ENCODE measurements at regions not wholly inside any gene's neighbourhood (a gene's known extent, or its start where the extent isn't known, plus 50 kb on each side); places are given as distances from the start of the nearest gene placed in this dataset.

- H3K27ac ChIP-seq: no peak overlapping the region
- DNase-seq (ENCODE audit: low spot score): no peak
- no peak for TF ChIP-seq CTCF (IDR thresholded peaks at IDR 0.05)
- H3K4me3 ChIP-seq: no peak overlapping the region
Measured at GRCh38 chr5:165263536-165263935, 1758.1 kb downstream of the MAT2B start.

GRCh38 chr5:165266939-165267338 is 1761.5 kb downstream of the MAT2B start:
- no peak overlapping the region for H3K4me3 ChIP-seq
- no peak for TF ChIP-seq CTCF (IDR thresholded peaks at IDR 0.05)
- no peak overlapping the region for H3K27ac ChIP-seq
- no peak for DNase-seq (ENCODE audit: low spot score)

- TF ChIP-seq CTCF (IDR thresholded peaks at IDR 0.05): no peak
- Histone ChIP-seq H3K27ac (no peak overlapping the region), H3K4me3 (no peak overlapping the region)
- no peak for DNase-seq (ENCODE audit: low spot score)
Measured at GRCh38 chr5:165272436-165272835, 1767.0 kb downstream of the MAT2B start.

GRCh38 chr5:165277661-165278060 is 1772.2 kb downstream of the MAT2B start:
- DNase-seq (ENCODE audit: low spot score): no peak
- TF ChIP-seq CTCF (IDR thresholded peaks at IDR 0.05): no peak
- Histone ChIP-seq H3K4me3 (no peak overlapping the region), H3K27ac (no peak overlapping the region)

GRCh38 chr5:165282491-165282890 is 1777.1 kb downstream of the MAT2B start:
- no peak for DNase-seq (ENCODE audit: low spot score)
- no peak for TF ChIP-seq CTCF (IDR thresholded peaks at IDR 0.05)
- H3K27ac ChIP-seq: no peak overlapping the region
- no peak overlapping the region for H3K4me3 ChIP-seq

GRCh38 chr5:165286692-165287091 is 1781.3 kb downstream of the MAT2B start:
- H3K4me3 ChIP-seq: no peak overlapping the region
- H3K27ac ChIP-seq: no peak overlapping the region
- TF ChIP-seq CTCF (IDR thresholded peaks at IDR 0.05): no peak
- no peak for DNase-seq (ENCODE audit: low spot score)

- H3K27ac ChIP-seq: no peak overlapping the region
Measured at GRCh38 chr5:165290535-165290934, 1785.1 kb downstream of the MAT2B start.

More at GRCh38 chr5:165290535-165290934, 1785.1 kb downstream of the MAT2B start:
- H3K4me3 ChIP-seq: no peak overlapping the region
- no peak for DNase-seq (ENCODE audit: low spot score)
- no peak for TF ChIP-seq CTCF (IDR thresholded peaks at IDR 0.05)
